ENCODE measurements at regions not wholly inside any gene's neighbourhood (a gene's known extent, or its start where the extent isn't known, plus 50 kb on each side); places are given as distances from the start of the nearest gene placed in this dataset.

DNA sequence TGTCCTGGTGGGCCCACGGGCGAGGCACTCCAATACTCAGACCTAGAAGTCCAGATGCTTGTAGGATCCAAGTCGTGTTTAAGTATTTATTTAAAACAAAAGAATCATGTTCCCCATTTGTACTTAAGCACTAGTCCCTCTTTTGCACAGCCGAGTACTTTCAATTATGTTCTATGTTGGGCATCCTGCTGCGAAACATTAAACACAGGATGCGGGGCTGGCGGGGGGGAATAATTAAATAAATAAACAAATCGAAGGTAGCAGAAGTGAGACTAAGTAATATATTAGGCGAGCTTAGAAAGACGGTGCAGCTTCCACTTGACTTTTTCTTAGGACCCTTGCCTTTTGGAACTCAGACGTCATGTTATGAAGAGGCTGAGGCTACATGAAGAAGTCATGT is 1129.2 kb upstream of the ACO1 start:
- TF ChIP-seq, protein P1, sequence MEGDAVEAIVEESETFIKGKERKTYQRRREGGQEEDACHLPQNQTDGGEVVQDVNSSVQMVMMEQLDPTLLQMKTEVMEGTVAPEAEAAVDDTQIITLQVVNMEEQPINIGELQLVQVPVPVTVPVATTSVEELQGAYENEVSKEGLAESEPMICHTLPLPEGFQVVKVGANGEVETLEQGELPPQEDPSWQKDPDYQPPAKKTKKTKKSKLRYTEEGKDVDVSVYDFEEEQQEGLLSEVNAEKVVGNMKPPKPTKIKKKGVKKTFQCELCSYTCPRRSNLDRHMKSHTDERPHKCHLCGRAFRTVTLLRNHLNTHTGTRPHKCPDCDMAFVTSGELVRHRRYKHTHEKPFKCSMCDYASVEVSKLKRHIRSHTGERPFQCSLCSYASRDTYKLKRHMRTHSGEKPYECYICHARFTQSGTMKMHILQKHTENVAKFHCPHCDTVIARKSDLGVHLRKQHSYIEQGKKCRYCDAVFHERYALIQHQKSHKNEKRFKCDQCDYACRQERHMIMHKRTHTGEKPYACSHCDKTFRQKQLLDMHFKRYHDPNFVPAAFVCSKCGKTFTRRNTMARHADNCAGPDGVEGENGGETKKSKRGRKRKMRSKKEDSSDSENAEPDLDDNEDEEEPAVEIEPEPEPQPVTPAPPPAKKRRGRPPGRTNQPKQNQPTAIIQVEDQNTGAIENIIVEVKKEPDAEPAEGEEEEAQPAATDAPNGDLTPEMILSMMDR (IDR thresholded peaks at IDR 0.05), result no peak
- TF ChIP-seq POLR2A (IDR thresholded peaks at IDR 0.05), result no peak

All from lower leg skin (tissue), 3 donors.